ENCODE measurements at regions not wholly inside any gene's neighbourhood (a gene's known extent, or its start where the extent isn't known, plus 50 kb on each side); places are given as distances from the start of the nearest gene placed in this dataset.

DNA sequence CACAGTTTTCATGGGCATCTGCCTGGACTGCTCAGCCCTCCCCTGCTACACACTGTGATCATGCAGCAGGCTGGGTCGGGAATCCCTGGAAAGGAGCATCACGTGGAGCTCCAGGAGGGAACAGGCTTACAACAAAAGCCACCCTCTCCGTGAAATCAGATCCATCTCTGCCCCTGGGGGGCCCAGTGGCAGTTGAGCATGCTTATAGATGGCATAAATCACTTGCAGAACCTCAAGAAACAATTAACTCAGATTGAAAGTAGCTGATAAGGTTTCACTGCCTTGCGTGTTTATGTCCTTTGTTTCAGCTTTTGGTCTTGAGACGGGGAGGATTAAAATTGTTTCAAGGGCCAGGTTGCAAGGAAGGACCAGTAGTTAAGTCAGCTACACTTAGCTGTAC is 354.8 kb upstream of the MEIS1 start (continued):
- TF ChIP-seq ZFP37 (tag by site-specific recombination; IDR thresholded peaks at IDR 0.05) (no peak), ZNF670 (tag by site-specific recombination; IDR thresholded peaks at IDR 0.05; ENCODE audit: low read depth) (no peak), ZNF654 (tag by site-specific recombination; IDR thresholded peaks at IDR 0.05; ENCODE audit: low read depth) (no peak), ZBTB17 (tag by site-specific recombination; IDR thresholded peaks at IDR 0.05) (peak; percentile 96), ZNF354C (tag by site-specific recombination; IDR thresholded peaks at IDR 0.05; ENCODE audit: borderline replicate concordance, low read depth) (no peak), ZNF114 (tag by site-specific recombination; IDR thresholded peaks at IDR 0.05) (no peak), ZNF501 (tag by site-specific recombination; IDR thresholded peaks at IDR 0.05) (peak; percentile 78; the same call in 1 of the 2 replicates), ZNF23 (tag by site-specific recombination; IDR thresholded peaks at IDR 0.05; ENCODE audit: borderline replicate concordance) (no peak), ZNF521 (tag by site-specific recombination; IDR thresholded peaks at IDR 0.05) (no peak), ZNF423 (tag by site-specific recombination; IDR thresholded peaks at IDR 0.05) (peak; percentile 93), ZNF221 (tag by site-specific recombination; IDR thresholded peaks at IDR 0.05; ENCODE audit: borderline replicate concordance) (no peak), ZNF391 (tag by site-specific recombination; IDR thresholded peaks at IDR 0.05; ENCODE audit: borderline replicate concordance, low read depth) (peak; percentile 50; the same call in 1 of the 2 replicates), ZNF548 (tag by site-specific recombination; IDR thresholded peaks at IDR 0.05) (no peak), ZNF48 (tag by site-specific recombination; IDR thresholded peaks at IDR 0.05) (no peak), HOXA7 (CRISPR knock-in tag; IDR thresholded peaks at IDR 0.05; ENCODE audit: borderline replicate concordance) (no peak), ZNF280D (tag by site-specific recombination; IDR thresholded peaks at IDR 0.05) (no peak), KLF9 (tag by site-specific recombination; IDR thresholded peaks at IDR 0.05; ENCODE audit: low read depth) (0 out of 2 replicates have a peak, but pooled peaks have one; percentile 26), ZNF658 (tag by site-specific recombination; IDR thresholded peaks at IDR 0.05) (no peak), ZIC2 (tag by site-specific recombination; IDR thresholded peaks at IDR 0.05) (peak; percentile 96), ZNF169 (tag by site-specific recombination; IDR thresholded peaks at IDR 0.05) (no peak), SP7 (tag by site-specific recombination; IDR thresholded peaks at IDR 0.05) (peak; percentile 95), ZNF302 (tag by site-specific recombination; IDR thresholded peaks at IDR 0.05; ENCODE audit: low read depth) (no peak), ZNF626 (tag by site-specific recombination; IDR thresholded peaks at IDR 0.05) (no peak)
- TF ChIP-seq, protein P1, sequence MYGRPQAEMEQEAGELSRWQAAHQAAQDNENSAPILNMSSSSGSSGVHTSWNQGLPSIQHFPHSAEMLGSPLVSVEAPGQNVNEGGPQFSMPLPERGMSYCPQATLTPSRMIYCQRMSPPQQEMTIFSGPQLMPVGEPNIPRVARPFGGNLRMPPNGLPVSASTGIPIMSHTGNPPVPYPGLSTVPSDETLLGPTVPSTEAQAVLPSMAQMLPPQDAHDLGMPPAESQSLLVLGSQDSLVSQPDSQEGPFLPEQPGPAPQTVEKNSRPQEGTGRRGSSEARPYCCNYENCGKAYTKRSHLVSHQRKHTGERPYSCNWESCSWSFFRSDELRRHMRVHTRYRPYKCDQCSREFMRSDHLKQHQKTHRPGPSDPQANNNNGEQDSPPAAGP (tag by site-specific recombination; IDR thresholded peaks at IDR 0.05), result peak; percentile 79; the same call in 1 of the 2 replicates
- TF ChIP-seq, protein P2, sequence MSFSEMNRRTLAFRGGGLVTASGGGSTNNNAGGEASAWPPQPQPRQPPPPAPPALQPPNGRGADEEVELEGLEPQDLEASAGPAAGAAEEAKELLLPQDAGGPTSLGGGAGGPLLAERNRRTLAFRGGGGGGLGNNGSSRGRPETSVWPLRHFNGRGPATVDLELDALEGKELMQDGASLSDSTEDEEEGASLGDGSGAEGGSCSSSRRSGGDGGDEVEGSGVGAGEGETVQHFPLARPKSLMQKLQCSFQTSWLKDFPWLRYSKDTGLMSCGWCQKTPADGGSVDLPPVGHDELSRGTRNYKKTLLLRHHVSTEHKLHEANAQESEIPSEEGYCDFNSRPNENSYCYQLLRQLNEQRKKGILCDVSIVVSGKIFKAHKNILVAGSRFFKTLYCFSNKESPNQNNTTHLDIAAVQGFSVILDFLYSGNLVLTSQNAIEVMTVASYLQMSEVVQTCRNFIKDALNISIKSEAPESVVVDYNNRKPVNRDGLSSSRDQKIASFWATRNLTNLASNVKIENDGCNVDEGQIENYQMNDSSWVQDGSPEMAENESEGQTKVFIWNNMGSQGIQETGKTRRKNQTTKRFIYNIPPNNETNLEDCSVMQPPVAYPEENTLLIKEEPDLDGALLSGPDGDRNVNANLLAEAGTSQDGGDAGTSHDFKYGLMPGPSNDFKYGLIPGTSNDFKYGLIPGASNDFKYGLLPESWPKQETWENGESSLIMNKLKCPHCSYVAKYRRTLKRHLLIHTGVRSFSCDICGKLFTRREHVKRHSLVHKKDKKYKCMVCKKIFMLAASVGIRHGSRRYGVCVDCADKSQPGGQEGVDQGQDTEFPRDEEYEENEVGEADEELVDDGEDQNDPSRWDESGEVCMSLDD (tag by site-specific recombination; IDR thresholded peaks at IDR 0.05), result no peak
- TF ChIP-seq, protein P3, sequence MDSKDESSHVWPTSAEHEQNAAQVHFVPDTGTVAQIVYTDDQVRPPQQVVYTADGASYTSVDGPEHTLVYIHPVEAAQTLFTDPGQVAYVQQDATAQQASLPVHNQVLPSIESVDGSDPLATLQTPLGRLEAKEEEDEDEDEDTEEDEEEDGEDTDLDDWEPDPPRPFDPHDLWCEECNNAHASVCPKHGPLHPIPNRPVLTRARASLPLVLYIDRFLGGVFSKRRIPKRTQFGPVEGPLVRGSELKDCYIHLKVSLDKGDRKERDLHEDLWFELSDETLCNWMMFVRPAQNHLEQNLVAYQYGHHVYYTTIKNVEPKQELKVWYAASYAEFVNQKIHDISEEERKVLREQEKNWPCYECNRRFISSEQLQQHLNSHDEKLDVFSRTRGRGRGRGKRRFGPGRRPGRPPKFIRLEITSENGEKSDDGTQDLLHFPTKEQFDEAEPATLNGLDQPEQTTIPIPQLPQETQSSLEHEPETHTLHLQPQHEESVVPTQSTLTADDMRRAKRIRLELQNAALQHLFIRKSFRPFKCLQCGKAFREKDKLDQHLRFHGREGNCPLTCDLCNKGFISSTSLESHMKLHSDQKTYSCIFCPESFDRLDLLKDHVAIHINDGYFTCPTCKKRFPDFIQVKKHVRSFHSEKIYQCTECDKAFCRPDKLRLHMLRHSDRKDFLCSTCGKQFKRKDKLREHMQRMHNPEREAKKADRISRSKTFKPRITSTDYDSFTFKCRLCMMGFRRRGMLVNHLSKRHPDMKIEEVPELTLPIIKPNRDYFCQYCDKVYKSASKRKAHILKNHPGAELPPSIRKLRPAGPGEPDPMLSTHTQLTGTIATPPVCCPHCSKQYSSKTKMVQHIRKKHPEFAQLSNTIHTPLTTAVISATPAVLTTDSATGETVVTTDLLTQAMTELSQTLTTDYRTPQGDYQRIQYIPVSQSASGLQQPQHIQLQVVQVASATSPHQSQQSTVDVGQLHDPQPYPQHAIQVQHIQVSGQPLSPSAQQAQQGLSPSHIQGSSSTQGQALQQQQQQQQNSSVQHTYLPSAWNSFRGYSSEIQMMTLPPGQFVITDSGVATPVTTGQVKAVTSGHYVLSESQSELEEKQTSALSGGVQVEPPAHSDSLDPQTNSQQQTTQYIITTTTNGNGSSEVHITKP (tag by site-specific recombination; IDR thresholded peaks at IDR 0.05), result peak; percentile 74
- TF ChIP-seq, protein P4, sequence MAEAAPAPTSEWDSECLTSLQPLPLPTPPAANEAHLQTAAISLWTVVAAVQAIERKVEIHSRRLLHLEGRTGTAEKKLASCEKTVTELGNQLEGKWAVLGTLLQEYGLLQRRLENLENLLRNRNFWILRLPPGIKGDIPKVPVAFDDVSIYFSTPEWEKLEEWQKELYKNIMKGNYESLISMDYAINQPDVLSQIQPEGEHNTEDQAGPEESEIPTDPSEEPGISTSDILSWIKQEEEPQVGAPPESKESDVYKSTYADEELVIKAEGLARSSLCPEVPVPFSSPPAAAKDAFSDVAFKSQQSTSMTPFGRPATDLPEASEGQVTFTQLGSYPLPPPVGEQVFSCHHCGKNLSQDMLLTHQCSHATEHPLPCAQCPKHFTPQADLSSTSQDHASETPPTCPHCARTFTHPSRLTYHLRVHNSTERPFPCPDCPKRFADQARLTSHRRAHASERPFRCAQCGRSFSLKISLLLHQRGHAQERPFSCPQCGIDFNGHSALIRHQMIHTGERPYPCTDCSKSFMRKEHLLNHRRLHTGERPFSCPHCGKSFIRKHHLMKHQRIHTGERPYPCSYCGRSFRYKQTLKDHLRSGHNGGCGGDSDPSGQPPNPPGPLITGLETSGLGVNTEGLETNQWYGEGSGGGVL (tag by site-specific recombination; IDR thresholded peaks at IDR 0.05), result peak; percentile 53; the same call in 1 of the 2 replicates
